Stomach (tissue), 8 donors: ENCODE measurements at regions not wholly inside any gene's neighbourhood (a gene's known extent, or its start where the extent isn't known, plus 50 kb on each side); places are given as distances from the start of the nearest gene placed in this dataset.

Source experiments
- DNase-seq, 2 donors: peaks; one replicate each; pipeline versions ENCODE4 v3.0.0 to v3.0.0-alpha.2; 2013 to 2019
- H3K27ac ChIP-seq, 5 donors: fragments of 200-600 bp in 4 of 5; sonication (generic) in 4 of 5; one replicate each; pipeline ENCODE4 v1.5.1; 2013 to 2019; ENCODE audit warnings: mild to moderate bottlenecking in 1 of 5, moderate library complexity in 1 of 5
- H3K27me3 ChIP-seq, 3 donors: fragments of 200-600 bp; sonication (generic); one replicate each; pipeline ENCODE4 v1.5.1; 2017 to 2019; ENCODE audit warnings: mixed run types in 1 of 3
- H3K36me3 ChIP-seq, 4 donors: fragments of 200-600 bp; sonication (generic); 1 replicate in 3 of 4; 2 replicates in 1 of 4; pipeline ENCODE4 v1.5.1; 2016 to 2019
- H3K4me1 ChIP-seq, 4 donors: fragments of 200-600 bp; sonication (generic); one replicate each; pipeline ENCODE4 v1.5.1; 2016 to 2019
- H3K4me3 ChIP-seq, 4 donors: fragments of 200-600 bp; sonication (generic) in 3 of 4; one replicate each; pipeline ENCODE4 v1.5.1; 2016 to 2019; ENCODE audit warnings: mild to moderate bottlenecking in 1 of 4
- H3K9me3 ChIP-seq, 4 donors: fragments of 200-600 bp; sonication (generic); one replicate each; pipeline ENCODE4 v1.5.1; 2016 to 2019
- CTCF ChIP-seq, 7 experiments: fragments of 450-650 bp in 4 of 7; fragments of 200-600 bp in 3 of 7; sonication (generic) in 3 of 7; IDR thresholded peaks; one replicate each; pipeline ENCODE4 v1.5.1; 2016 to 2019; ENCODE audit warnings: antibody characterized with exemption in 7 of 7, control low read depth in 2 of 7, mild to moderate bottlenecking in 1 of 7
- EP300 ChIP-seq: sonication (generic); formaldehyde crosslinking; IDR thresholded peaks from one replicate; pipeline ENCODE4 v1.6.1; 2017; ENCODE audit warnings: antibody characterized with exemption
- POLR2A ChIP-seq, 4 donors: fragments of 450-650 bp; IDR thresholded peaks; one replicate each; pipeline ENCODE4 v1.6.1; 2016; ENCODE audit warnings: antibody characterized with exemption in 4 of 4, control low read depth in 2 of 4, mild to moderate bottlenecking in 1 of 4, moderate library complexity in 1 of 4
- POLR2AphosphoS5 ChIP-seq, 3 donors: sonication (generic); formaldehyde crosslinking; IDR thresholded peaks; one replicate each; pipeline ENCODE4 v1.6.1; 2016; ENCODE audit warnings: antibody characterized with exemption in 3 of 3
- WGBS, 5 donors: extraction: QIAGEN DNeasy Blood & Tissue Kit in 3 of 5; methylation state at CpG; one replicate each; pipeline versions ENCODE4 v1.1.5 to v1.1.7; 2013 to 2018; 5-methylcytosine and 5-hydroxymethylcytosine counted together
- intact Hi-C: fragments of 100-400 bp; cut with DNase I; formaldehyde crosslinking; loops from one replicate; pipeline ENCODE4 v1.15.1; 2023; ENCODE audit warnings: low total_unique reads
- donor health status: healthy with polysubstance abuse.
- donor health status: Bipolar disorder and iron deficiency.
- donor health status: healthy.

- Histone ChIP-seq H3K27ac (no peak overlapping the region), H3K4me3 (no peak overlapping the region), H3K9me3 (no peaks in the 10 kb centered on the region), H3K27me3 (no peaks in the 10 kb centered on the region), H3K4me1 (no peaks in the 10 kb centered on the region), H3K36me3 (no peaks in the 10 kb centered on the region)
- TF ChIP-seq POLR2AphosphoS5 (IDR thresholded peaks at IDR 0.05) = no peak
- TF ChIP-seq POLR2A (IDR thresholded peaks at IDR 0.05) = no peak
- no peak for TF ChIP-seq CTCF (IDR thresholded peaks at IDR 0.05)
- no peak for TF ChIP-seq EP300
- 62 to 82% (median 70%) methylated on average over 3 of the region's 3 CpGs for WGBS, 5 donors
- intact Hi-C loops = no loop called here
- no peak for DNase-seq
These were observed 375.7 kb downstream of the CCSER2 start for GRCh38 chr10:84704101-84704500.

GRCh38 chr10:84706431-84706830 lies 378.0 kb downstream of the CCSER2 start:
- TF ChIP-seq POLR2AphosphoS5 (IDR thresholded peaks at IDR 0.05) (no peak), CTCF (IDR thresholded peaks at IDR 0.05) (no peak), EP300 (no peak), POLR2A (IDR thresholded peaks at IDR 0.05) (no peak)
- H3K9me3 ChIP-seq = no peaks in the 10 kb centered on the region
- H3K27ac ChIP-seq = no peak overlapping the region
- H3K4me1 ChIP-seq = no peaks in the 10 kb centered on the region
- WGBS, 5 donors = 58 to 78% (median 69%) methylated on average over 1 of the region's 1 CpG
- intact Hi-C loops = no loop called here
- DNase-seq = no peak
- H3K36me3 ChIP-seq = no peaks in the 10 kb centered on the region
- no peak overlapping the region for H3K4me3 ChIP-seq
- no peaks in the 10 kb centered on the region for H3K27me3 ChIP-seq

DNA sequence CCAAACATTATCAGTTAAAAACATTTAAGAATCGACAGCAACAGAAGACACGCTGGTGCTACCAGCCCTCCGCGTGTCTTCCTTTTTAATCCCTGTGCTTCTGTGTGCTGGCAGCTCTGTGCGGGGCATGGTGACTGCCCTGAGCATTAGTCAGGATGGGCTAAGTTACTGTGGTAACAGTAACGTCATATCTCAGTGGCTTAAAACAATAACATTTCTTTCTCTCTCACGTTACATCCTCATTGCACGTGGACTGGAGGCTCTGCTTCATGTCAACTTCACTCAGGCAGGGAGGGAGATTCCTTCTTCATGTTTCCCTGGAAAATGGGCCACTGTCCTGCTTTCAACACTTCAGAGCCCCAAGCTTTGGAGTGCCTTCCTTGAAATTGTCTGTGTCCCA lies 378.5 kb downstream of the CCSER2 start:
- H3K27me3 ChIP-seq = no peaks in the 10 kb centered on the region
- intact Hi-C loops = no loop called here
- no peak overlapping the region for H3K4me3 ChIP-seq
- TF ChIP-seq POLR2AphosphoS5 (IDR thresholded peaks at IDR 0.05) = peak in 1 of 3 donors; percentile 21
- no peak for TF ChIP-seq CTCF (IDR thresholded peaks at IDR 0.05)
- H3K27ac ChIP-seq = no peak overlapping the region
- 64 to 80% (median 77%) methylated on average over 8 of the region's 8 CpGs for WGBS, 5 donors
- no peaks in the 10 kb centered on the region for H3K9me3 ChIP-seq
- H3K4me1 ChIP-seq = no peaks in the 10 kb centered on the region
- peak in 1 of 2 donors; percentile 31 for DNase-seq
- no peaks in the 10 kb centered on the region for H3K36me3 ChIP-seq

DNA sequence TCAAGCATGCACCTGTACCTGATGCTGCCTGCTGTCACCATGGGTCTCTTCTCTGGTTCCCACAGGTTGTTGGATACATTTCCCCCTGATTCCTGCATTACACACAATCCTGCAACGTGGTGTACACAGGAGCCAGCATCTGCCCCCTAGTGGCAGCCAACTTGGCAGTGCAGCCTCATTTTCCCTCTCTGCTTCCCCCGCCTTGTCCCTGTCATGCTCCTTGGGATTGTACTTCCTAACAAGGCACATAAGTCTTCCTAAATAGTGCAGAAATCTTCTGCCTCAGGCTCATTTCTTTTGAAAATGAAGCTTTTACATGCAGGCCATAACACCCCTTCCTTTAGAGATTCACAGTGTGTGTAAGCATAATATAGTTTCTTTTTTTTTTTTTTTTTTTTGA lies 387.5 kb downstream of the CCSER2 start:
- no peak overlapping the region for H3K27ac ChIP-seq
- H3K4me3 ChIP-seq = no peak overlapping the region
- peak in 1 of 2 donors; percentile 48 for DNase-seq
- TF ChIP-seq EP300 (no peak), CTCF (IDR thresholded peaks at IDR 0.05) (peak in 1 of 7 experiments; percentile 5)
- intact Hi-C loops = no loop called here
- no peaks in the 10 kb centered on the region for H3K27me3 ChIP-seq
- H3K4me1 ChIP-seq = no peaks in the 10 kb centered on the region
- WGBS, 5 donors = 29 to 43% (median 35%) methylated on average over 2 of the region's 2 CpGs
- peaks cover 0 to 8% (median 2%) of the 10 kb centered on the region in 4 donors for H3K9me3 ChIP-seq
- no peaks in the 10 kb centered on the region for H3K36me3 ChIP-seq
